ENCODE measurements at regions not wholly inside any gene's neighbourhood (a gene's known extent, or its start where the extent isn't known, plus 50 kb on each side); places are given as distances from the start of the nearest gene placed in this dataset.

GRCh38 chr20:12821249-12821648, 187.5 kb upstream of the SPTLC3 start:
- H3K27me3 Mint-ChIP-seq (ENCODE audit: low read depth) = no peaks in the 10 kb centered on the region
- no CpG with 5 or more reads among the region's 3 CpGs for WGBS (ENCODE audit: extremely low coverage, insufficient read length, low lambda C conversion rate)

More at GRCh38 chr20:12821249-12821648, 187.5 kb upstream of the SPTLC3 start:
- no peak overlapping the region for H2AFZ ChIP-seq (ENCODE audit: low read length)
- H3K27ac ChIP-seq (ENCODE audit: insufficient read length, low read depth, low read length) = no peak overlapping the region
- H3K4ac ChIP-seq (ENCODE audit: low read depth, low read length) = no peak overlapping the region
- H3T11ph ChIP-seq (ENCODE audit: low read length) = no peak overlapping the region
- H2BK15ac ChIP-seq (ENCODE audit: low read depth, low read length) = no peak overlapping the region
- no peak overlapping the region for H4K5ac ChIP-seq (ENCODE audit: insufficient read length, low read depth, low read length)
- H2BK120ac ChIP-seq (ENCODE audit: low read depth, low read length, poor library complexity, severe bottlenecking) = no peak overlapping the region
- no peak overlapping the region for H2BK5ac ChIP-seq (ENCODE audit: insufficient read length, low read length)
- no peaks in the 10 kb centered on the region for H3K4me1 ChIP-seq (ENCODE audit: insufficient read depth, low read length)
- H2BK12ac ChIP-seq (ENCODE audit: insufficient read length, low read depth, low read length) = no peak overlapping the region
- H2BK20ac ChIP-seq (ENCODE audit: low read depth, low read length, poor library complexity, severe bottlenecking) = no peak overlapping the region
- Mint-ChIP-seq H3K4me3 (no peak overlapping the region), H3K9me3 (no peaks in the 10 kb centered on the region; a peak in 1 of 5 replicates), H3K27ac (no peak overlapping the region), H3K4me1 (peaks cover 7% of the 10 kb centered on the region in 2 experiments; a peak in 2 of 4 replicates), H3K36me3 (ENCODE audit: insufficient read depth in 1 of 3, low read depth in 3 of 3) (no peaks in the 10 kb centered on the region; a peak in 1 of 7 replicates)
- no peak for TF ChIP-seq CTCF (conservative IDR thresholded peaks at IDR 0.05)
- H4K91ac ChIP-seq (ENCODE audit: insufficient read length, low read depth, low read length) = no peak overlapping the region
- DNase-seq = no peak
- no peaks in the 10 kb centered on the region for H3K79me1 ChIP-seq (ENCODE audit: insufficient read depth, low read depth, low read length, poor library complexity, severe bottlenecking)
- no peak overlapping the region for H3K18ac ChIP-seq (ENCODE audit: insufficient read length, low read depth, low read length)
- no peaks in the 10 kb centered on the region for H3K79me2 ChIP-seq (ENCODE audit: insufficient read depth, low read length)
- no peak overlapping the region for H3K14ac ChIP-seq (ENCODE audit: insufficient read depth, low read length)
- H3K9me3 ChIP-seq (ENCODE audit: control insufficient read depth, low read depth, low read length) = no peaks in the 10 kb centered on the region
- H4K20me1 ChIP-seq (ENCODE audit: control insufficient read depth, insufficient read depth, insufficient read length) = no peaks in the 10 kb centered on the region
- H3K27me3 ChIP-seq (ENCODE audit: insufficient read depth, low read length) = no peaks in the 10 kb centered on the region
- H2AK5ac ChIP-seq (ENCODE audit: insufficient read length, low read length) = no peak overlapping the region
- H3K23me2 ChIP-seq (ENCODE audit: insufficient read length, low read depth, low read length, poor library complexity, severe bottlenecking) = no peaks in the 10 kb centered on the region
- H3K4me2 ChIP-seq (ENCODE audit: insufficient read depth, insufficient read length, low read length) = no peak overlapping the region
- no peak overlapping the region for H3K23ac ChIP-seq (ENCODE audit: insufficient read length, low read depth, low read length)
- no peak overlapping the region for H3K56ac ChIP-seq (ENCODE audit: insufficient read length, low read depth, low read length)
- H4K8ac ChIP-seq (replicated peaks; ENCODE audit: insufficient read length, low read depth, low read length) = no peak overlapping the region
- no peak overlapping the region for H3K9ac ChIP-seq (ENCODE audit: extremely low read depth, insufficient read length, low read length)
